Lung (tissue), 11 donors: ENCODE measurements at regions not wholly inside any gene's neighbourhood (a gene's known extent, or its start where the extent isn't known, plus 50 kb on each side); places are given as distances from the start of the nearest gene placed in this dataset.
A peak's percentile ranks its signal among the peaks of the same experiment; 100 is the strongest.

ENCODE experiments used
- ATAC-seq: fragments of 200-7000 bp; cut with Tn5 transposase; one replicate; pipeline ENCODE4 v1.9.1; 2020; ENCODE audit warnings: moderate number of reproducible peaks; ENCODE audit not compliant: insufficient read depth, low FRiP score
- DNase-seq, 3 donors: peaks; one replicate each; pipeline ENCODE4 v3.0.0-alpha.2; 2013 to 2017
- H3K27ac ChIP-seq, 2 donors: one replicate each; pipeline ENCODE4 v1.5.1; 2013; ENCODE audit warnings: mild to moderate bottlenecking in 2 of 2, moderate library complexity in 2 of 2, control low read depth in 1 of 2, inconsistent platforms in 1 of 2, low read depth in 1 of 2, low read length in 1 of 2
- H3K27me3 ChIP-seq, 3 donors: one replicate each; pipeline ENCODE4 v1.5.1; 2013; ENCODE audit warnings: low read length in 2 of 3; ENCODE audit not compliant: control insufficient read depth in 3 of 3, insufficient read depth in 3 of 3
- H3K36me3 ChIP-seq, 4 donors: one replicate each; pipeline ENCODE4 v1.5.1; 2013; ENCODE audit warnings: low read length in 4 of 4, mild to moderate bottlenecking in 1 of 4, moderate library complexity in 1 of 4; ENCODE audit not compliant: control insufficient read depth in 4 of 4, insufficient read depth in 4 of 4
- H3K4me1 ChIP-seq, 5 donors: one replicate each; pipeline ENCODE4 v1.5.1; 2013; ENCODE audit warnings: low read length in 5 of 5, mild to moderate bottlenecking in 2 of 5, moderate library complexity in 1 of 5; ENCODE audit not compliant: control insufficient read depth in 5 of 5, insufficient read depth in 5 of 5
- H3K4me3 ChIP-seq: one replicate; pipeline ENCODE4 v1.5.1; 2013; ENCODE audit warnings: mild to moderate bottlenecking, control low read depth, moderate library complexity
- H3K9ac ChIP-seq, 2 donors: one replicate each; pipeline ENCODE4 v1.5.1; 2013; ENCODE audit warnings: low read length in 2 of 2, control low read depth in 1 of 2; ENCODE audit not compliant: insufficient read depth in 1 of 2
- H3K9me3 ChIP-seq, 4 donors: one replicate each; pipeline ENCODE4 v1.5.1; 2013; ENCODE audit warnings: low read length in 3 of 4, mild to moderate bottlenecking in 1 of 4, moderate library complexity in 1 of 4; ENCODE audit not compliant: control insufficient read depth in 4 of 4, insufficient read depth in 3 of 4
- WGBS, 2 donors: extraction: QIAGEN DNeasy Blood & Tissue Kit; methylation state at CpG; one replicate each; pipeline ENCODE4 v1.1.7; 2013; 5-methylcytosine and 5-hydroxymethylcytosine counted together
- TF ChIP-seq, protein P1 (sequence below): IDR thresholded peaks from 2 replicates; pipeline ENCODE4 v1.5.1; 2012; ENCODE audit warnings: mild to moderate bottlenecking; ENCODE audit errors: control extremely low read depth, extremely low read depth
- donor health status: control.
- donor health status: control.
- donor health status: Bipolar disorder and iron deficiency.
- donor health status: healthy.
- donor health status: DM: yes; HTN: yes; CAD: no.

DNA sequence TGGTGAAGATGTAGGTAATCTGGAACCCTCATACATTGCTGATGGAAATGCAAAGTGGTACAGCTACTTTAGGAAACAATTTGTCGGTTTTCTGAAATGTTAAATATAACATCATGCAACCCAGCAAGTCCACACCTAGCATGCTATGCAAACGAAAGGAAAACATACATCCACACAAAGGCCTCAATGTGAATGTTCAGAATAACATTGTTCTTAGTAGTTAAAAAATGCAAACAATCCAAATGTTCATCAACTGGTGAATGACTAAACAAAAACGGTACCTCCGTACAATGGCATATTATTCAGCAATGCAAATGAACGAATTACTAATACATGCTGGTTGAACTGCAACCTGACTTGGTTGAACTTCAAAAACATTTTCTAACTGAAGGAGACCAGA, 423.3 kb upstream of the THRB start:
- H3K4me1 ChIP-seq: no peaks in the 10 kb centered on the region
- no peak overlapping the region for H3K27ac ChIP-seq
- ATAC-seq (no peak), DNase-seq (no peak)
- H3K4me3 ChIP-seq: no peak overlapping the region
- H3K9ac ChIP-seq: no peak overlapping the region
- 90 to 91% methylated on average over 5 of the region's 5 CpGs for WGBS, 2 donors
- TF ChIP-seq, protein P1, sequence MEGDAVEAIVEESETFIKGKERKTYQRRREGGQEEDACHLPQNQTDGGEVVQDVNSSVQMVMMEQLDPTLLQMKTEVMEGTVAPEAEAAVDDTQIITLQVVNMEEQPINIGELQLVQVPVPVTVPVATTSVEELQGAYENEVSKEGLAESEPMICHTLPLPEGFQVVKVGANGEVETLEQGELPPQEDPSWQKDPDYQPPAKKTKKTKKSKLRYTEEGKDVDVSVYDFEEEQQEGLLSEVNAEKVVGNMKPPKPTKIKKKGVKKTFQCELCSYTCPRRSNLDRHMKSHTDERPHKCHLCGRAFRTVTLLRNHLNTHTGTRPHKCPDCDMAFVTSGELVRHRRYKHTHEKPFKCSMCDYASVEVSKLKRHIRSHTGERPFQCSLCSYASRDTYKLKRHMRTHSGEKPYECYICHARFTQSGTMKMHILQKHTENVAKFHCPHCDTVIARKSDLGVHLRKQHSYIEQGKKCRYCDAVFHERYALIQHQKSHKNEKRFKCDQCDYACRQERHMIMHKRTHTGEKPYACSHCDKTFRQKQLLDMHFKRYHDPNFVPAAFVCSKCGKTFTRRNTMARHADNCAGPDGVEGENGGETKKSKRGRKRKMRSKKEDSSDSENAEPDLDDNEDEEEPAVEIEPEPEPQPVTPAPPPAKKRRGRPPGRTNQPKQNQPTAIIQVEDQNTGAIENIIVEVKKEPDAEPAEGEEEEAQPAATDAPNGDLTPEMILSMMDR: no peak
- no peaks in the 10 kb centered on the region for H3K36me3 ChIP-seq
- H3K27me3 ChIP-seq: no peaks in the 10 kb centered on the region
- no peaks in the 10 kb centered on the region for H3K9me3 ChIP-seq

DNA sequence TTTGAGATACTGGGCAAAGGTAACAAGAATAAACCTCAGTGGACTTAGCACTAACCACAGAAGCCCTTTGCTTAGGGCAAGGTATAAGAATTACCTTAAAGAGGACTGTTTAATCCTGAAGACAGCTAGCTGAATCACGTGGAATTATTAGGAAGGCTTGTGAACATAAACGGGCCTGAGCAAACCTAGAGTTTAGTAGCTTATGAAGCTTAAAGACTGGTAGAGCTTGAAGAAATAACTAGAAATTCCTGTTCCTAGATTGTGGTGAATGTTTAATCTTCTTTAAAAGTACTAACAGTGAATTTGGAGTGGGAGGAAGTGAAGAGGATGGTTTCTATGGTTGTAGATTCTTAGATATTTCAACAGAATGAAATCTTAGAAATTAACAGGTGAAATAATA, 428.9 kb upstream of the THRB start:
- Histone ChIP-seq H3K27ac (no peak overlapping the region), H3K9ac (no peak overlapping the region), H3K9me3 (no peaks in the 10 kb centered on the region), H3K4me1 (peaks cover 0 to 8% (median 0%) of the 10 kb centered on the region in 5 donors), H3K27me3 (no peaks in the 10 kb centered on the region), H3K4me3 (no peak overlapping the region), H3K36me3 (no peaks in the 10 kb centered on the region)
- ATAC-seq (no peak), DNase-seq (peak in 2 of 3 donors; percentile 46 to 70)
- 65 to 71% methylated on average over 2 of the region's 2 CpGs for WGBS, 2 donors
- TF ChIP-seq, protein P1: no peak

DNA sequence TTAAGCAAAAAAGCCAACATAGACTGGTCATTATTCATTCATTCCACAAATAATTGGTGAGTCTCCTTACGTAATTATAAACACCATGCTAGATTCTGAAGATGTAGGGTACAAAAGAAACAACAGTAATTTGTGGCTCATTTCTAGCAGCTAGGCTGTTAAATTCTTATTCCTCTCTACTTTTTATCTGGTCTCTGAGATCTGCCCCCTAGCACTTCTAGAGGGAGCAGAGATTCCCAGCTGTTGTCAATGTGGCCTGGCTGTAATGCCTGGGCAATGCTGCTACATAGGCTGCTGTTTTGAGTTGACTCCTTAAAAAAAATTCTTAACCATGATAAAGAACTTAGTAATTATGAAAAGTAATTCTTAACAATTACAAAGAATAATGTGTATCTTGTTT, 434.9 kb upstream of the THRB start:
- TF ChIP-seq, protein P1: no peak
- Histone ChIP-seq H3K27me3 (no peaks in the 10 kb centered on the region), H3K36me3 (no peaks in the 10 kb centered on the region), H3K4me3 (no peak overlapping the region), H3K4me1 (peaks cover 0 to 8% (median 0%) of the 10 kb centered on the region in 5 donors), H3K9ac (no peak overlapping the region), H3K27ac (no peak overlapping the region), H3K9me3 (no peaks in the 10 kb centered on the region)
- DNase-seq: no peak
- 90 to 97% methylated on average over 1 of the region's 1 CpG for WGBS, 2 donors
- ATAC-seq: no peak

DNA sequence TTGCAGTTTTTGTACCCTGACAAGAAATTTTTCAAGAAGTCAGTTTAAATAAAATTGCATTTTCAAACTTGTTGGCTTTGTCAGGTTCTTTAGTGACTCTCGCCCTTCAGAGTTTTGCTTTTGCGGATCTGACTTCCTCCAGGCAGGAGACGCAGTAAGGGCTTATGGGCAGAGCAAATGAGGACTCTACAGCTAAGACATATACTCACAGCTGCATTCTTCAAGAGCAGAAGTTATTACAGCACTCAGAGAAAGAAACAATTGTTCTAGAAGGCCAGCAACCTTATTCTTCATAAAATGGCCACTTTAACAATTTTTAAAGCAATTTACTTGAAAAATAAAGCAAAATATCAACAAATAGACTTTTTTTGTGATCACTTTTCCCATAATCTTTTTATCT, 438.8 kb upstream of the THRB start:
- WGBS, 2 donors: 88 to 93% methylated on average over 3 of the region's 3 CpGs

More for the DNA sequence above, 438.8 kb upstream of the THRB start:
- DNase-seq (no peak), ATAC-seq (no peak)
- Histone ChIP-seq H3K27ac (no peak overlapping the region), H3K9me3 (no peaks in the 10 kb centered on the region), H3K4me3 (no peak overlapping the region), H3K9ac (no peak overlapping the region), H3K4me1 (peaks cover 0 to 28% (median 0%) of the 10 kb centered on the region in 5 donors), H3K27me3 (no peaks in the 10 kb centered on the region), H3K36me3 (no peaks in the 10 kb centered on the region)
- TF ChIP-seq, protein P1: no peak
